Femur (tissue), 1 donor: ENCODE measurements at regions not wholly inside any gene's neighbourhood (a gene's known extent, or its start where the extent isn't known, plus 50 kb on each side); places are given as distances from the start of the nearest gene placed in this dataset.
"Not testable (repeated sequence)": the region's sequence is repeated elsewhere in the genome, so short reads cannot be mapped to it uniquely, and the experiment has no call there.

ENCODE experiments used
- DNase-seq: peaks from one replicate; pipeline ENCODE4 v3.0.0-alpha.2; 2017

GRCh38 chr14:66031981-66032380 lies 454.2 kb upstream of the CCDC196 start:
- not testable (repeated sequence) for DNase-seq

- DNase-seq: no peak
Observed at GRCh38 chr14:66032800-66033199, 453.4 kb upstream of the CCDC196 start.

GRCh38 chr14:66036547-66036946 lies 449.6 kb upstream of the CCDC196 start:
- DNase-seq: no peak

- no peak for DNase-seq
Observed at GRCh38 chr14:66037361-66037760, 448.8 kb upstream of the CCDC196 start.

- no peak for DNase-seq
Observed at GRCh38 chr14:66038212-66038611, 448.0 kb upstream of the CCDC196 start.

GRCh38 chr14:66038618-66039017 lies 447.6 kb upstream of the CCDC196 start:
- peak; percentile 32 for DNase-seq

- DNase-seq: no peak
Observed at GRCh38 chr14:66039495-66039894, 446.7 kb upstream of the CCDC196 start.

GRCh38 chr14:66041582-66041981 lies 444.6 kb upstream of the CCDC196 start:
- no peak for DNase-seq

GRCh38 chr14:66043921-66044320 lies 442.2 kb upstream of the CCDC196 start:
- no peak for DNase-seq

- DNase-seq: no peak
Observed at GRCh38 chr14:66045572-66046021, 440.6 kb upstream of the CCDC196 start.

GRCh38 chr14:66046035-66046434 lies 440.1 kb upstream of the CCDC196 start:
- no peak for DNase-seq

GRCh38 chr14:66046591-66046990 lies 439.6 kb upstream of the CCDC196 start:
- DNase-seq: no peak

GRCh38 chr14:66056268-66056907 lies 429.8 kb upstream of the CCDC196 start:
- no peak for DNase-seq

GRCh38 chr14:66056926-66057552 lies 429.1 kb upstream of the CCDC196 start:
- no peak for DNase-seq

GRCh38 chr14:66065188-66065587 lies 421.0 kb upstream of the CCDC196 start:
- DNase-seq: no peak

- no peak for DNase-seq
Observed at GRCh38 chr14:66066981-66067776, 419.0 kb upstream of the CCDC196 start.

- DNase-seq: no peak
Observed at GRCh38 chr14:66069036-66069435, 417.1 kb upstream of the CCDC196 start.

- no peak for DNase-seq
Observed at GRCh38 chr14:66069830-66070541, 416.2 kb upstream of the CCDC196 start.

GRCh38 chr14:66070542-66071319 lies 415.4 kb upstream of the CCDC196 start:
- DNase-seq: no peak

- no peak for DNase-seq
Observed at GRCh38 chr14:66072190-66073084, 413.7 kb upstream of the CCDC196 start.

- DNase-seq: no peak
Observed at GRCh38 chr14:66074537-66074936, 411.6 kb upstream of the CCDC196 start.
